Large intestine (tissue), 3 donors: ENCODE measurements at regions not wholly inside any gene's neighbourhood (a gene's known extent, or its start where the extent isn't known, plus 50 kb on each side); places are given as distances from the start of the nearest gene placed in this dataset.

Experiments used
- DNase-seq, 2 donors: peaks; one replicate each; pipeline versions ENCODE4 v3.0.0 to v3.0.0-alpha.2; 2013
- H3K27ac ChIP-seq: one replicate; pipeline ENCODE4 v1.5.1; 2013; ENCODE audit warnings: low read length
- H3K27me3 ChIP-seq: 2 replicates; pipeline ENCODE4 v1.6.1; 2013; ENCODE audit warnings: low read length; ENCODE audit not compliant: control insufficient read depth, insufficient read depth
- H3K36me3 ChIP-seq: 2 replicates; pipeline ENCODE4 v1.6.1; 2013; ENCODE audit warnings: low read length; ENCODE audit not compliant: control insufficient read depth, insufficient read depth
- H3K4me1 ChIP-seq: one replicate; pipeline ENCODE4 v1.6.1; 2013; ENCODE audit warnings: low read length; ENCODE audit not compliant: control insufficient read depth, insufficient read depth
- H3K4me3 ChIP-seq: one replicate; pipeline ENCODE4 v1.5.1; 2013; ENCODE audit warnings: low read length
- H3K9me3 ChIP-seq: one replicate; pipeline ENCODE4 v1.6.1; 2013; ENCODE audit warnings: mild to moderate bottlenecking, low read depth, low read length, moderate library complexity; ENCODE audit not compliant: control insufficient read depth
- WGBS: methylation state at CpG from one replicate; pipeline ENCODE4 v1.1.5; 2013; ENCODE audit warnings: low lambda C conversion rate; ENCODE audit not compliant: insufficient coverage; 5-methylcytosine and 5-hydroxymethylcytosine counted together

GRCh38 chr2:2985020-2985419 lies 392.6 kb downstream of the EIPR1 start:
- Histone ChIP-seq H3K27ac (no peak overlapping the region), H3K36me3 (no peaks in the 10 kb centered on the region), H3K27me3 (no peaks in the 10 kb centered on the region), H3K4me3 (no peak overlapping the region), H3K4me1 (no peaks in the 10 kb centered on the region), H3K9me3 (no peaks in the 10 kb centered on the region)
- WGBS = no CpG with 5 or more reads among the region's 2 CpGs
- DNase-seq = no peak

GRCh38 chr2:2981000-2981399 lies 396.6 kb downstream of the EIPR1 start:
- WGBS = no CpG with 5 or more reads among the region's 1 CpG
- H3K4me3 ChIP-seq = no peak overlapping the region
- no peaks in the 10 kb centered on the region for H3K36me3 ChIP-seq
- no peaks in the 10 kb centered on the region for H3K27me3 ChIP-seq
- no peak overlapping the region for H3K27ac ChIP-seq
- H3K9me3 ChIP-seq = no peaks in the 10 kb centered on the region
- no peaks in the 10 kb centered on the region for H3K4me1 ChIP-seq
- DNase-seq = no peak

DNA sequence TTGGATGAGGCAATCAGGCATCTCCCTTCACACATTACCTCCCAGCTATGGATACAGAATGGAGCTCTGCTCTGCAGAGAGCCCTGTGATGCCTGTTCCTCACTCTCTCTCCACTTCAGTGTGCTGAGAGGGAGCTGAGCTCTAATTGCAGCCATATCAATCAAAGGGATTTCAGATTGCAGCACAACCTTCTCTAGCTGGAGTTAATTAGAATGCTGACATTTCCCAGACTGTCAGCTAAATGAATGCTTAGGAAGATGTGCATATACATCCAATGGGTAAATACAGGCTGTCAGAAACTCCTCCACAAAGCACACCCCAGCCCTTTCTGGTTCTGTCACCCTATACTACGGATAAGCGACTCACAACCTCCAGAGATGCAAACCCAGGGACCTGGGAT lies 402.6 kb downstream of the EIPR1 start:
- Histone ChIP-seq H3K36me3 (no peaks in the 10 kb centered on the region), H3K27ac (no peak overlapping the region), H3K27me3 (no peaks in the 10 kb centered on the region), H3K4me3 (no peak overlapping the region), H3K4me1 (no peaks in the 10 kb centered on the region), H3K9me3 (no peaks in the 10 kb centered on the region)
- WGBS = no CpG with 5 or more reads among the region's 2 CpGs
- DNase-seq = no peak

GRCh38 chr2:2960441-2961133 lies 417.0 kb downstream of the EIPR1 start:
- no peaks in the 10 kb centered on the region for H3K9me3 ChIP-seq
- H3K27ac ChIP-seq = no peak overlapping the region
- no peaks in the 10 kb centered on the region for H3K36me3 ChIP-seq
- no peaks in the 10 kb centered on the region for H3K27me3 ChIP-seq
- no peak for DNase-seq
- H3K4me1 ChIP-seq = no peaks in the 10 kb centered on the region
- H3K4me3 ChIP-seq = no peak overlapping the region
- no CpG with 5 or more reads among the region's 17 CpGs for WGBS

DNA sequence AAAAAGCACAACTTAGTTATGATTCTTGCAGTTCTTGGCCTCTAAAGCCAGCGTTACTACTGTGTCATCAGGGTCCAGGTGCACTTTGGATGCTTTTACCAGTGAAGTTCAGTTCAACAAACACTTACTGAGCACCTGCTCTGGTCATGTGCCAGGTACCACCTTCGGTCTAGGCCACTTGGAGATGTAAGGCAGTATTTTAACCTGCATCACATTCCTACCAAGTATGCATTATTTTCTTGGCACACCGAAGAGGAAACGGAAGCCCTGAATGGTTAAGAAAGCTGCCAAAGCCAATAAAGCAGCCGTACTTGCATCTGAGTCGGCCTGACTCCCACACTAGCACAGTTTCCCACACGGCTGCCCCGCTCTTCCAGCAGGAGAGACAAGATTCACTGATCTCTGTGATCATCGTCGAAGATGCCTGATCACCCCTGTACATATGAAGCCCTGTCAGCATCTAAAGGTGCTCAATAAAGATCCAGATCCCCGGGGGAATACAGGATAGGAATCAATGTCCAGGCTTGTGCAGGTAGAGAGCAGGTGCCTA lies 427.1 kb downstream of the EIPR1 start:
- whole genome bisulfite sequencing = no CpG with 5 or more reads among the region's 11 CpGs
- no peak for DNase-seq

DNA sequence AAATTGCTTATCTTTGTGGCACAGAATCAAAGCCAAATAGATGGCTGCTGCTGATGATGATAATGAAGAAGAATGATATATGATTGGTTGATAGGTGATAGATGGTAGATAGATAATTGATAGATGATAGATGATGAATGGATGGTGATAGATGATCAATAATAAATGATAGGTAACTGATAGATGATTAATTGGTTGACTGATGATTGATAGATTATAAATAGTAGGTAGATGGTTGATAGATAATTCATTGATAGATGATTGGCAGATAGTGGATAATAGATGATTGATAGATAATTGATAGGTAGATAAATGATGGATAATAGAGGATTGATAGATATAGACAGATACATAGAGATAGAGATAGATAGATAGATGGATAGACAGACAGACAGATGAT lies 430.2 kb downstream of the EIPR1 start:
- Histone ChIP-seq H3K27ac (no peak overlapping the region), H3K36me3 (no peaks in the 10 kb centered on the region), H3K27me3 (no peaks in the 10 kb centered on the region), H3K4me3 (no peak overlapping the region), H3K4me1 (no peaks in the 10 kb centered on the region), H3K9me3 (no peaks in the 10 kb centered on the region)
- no peak for DNase-seq

More for the DNA sequence above, 427.1 kb downstream of the EIPR1 start:
- H3K27ac ChIP-seq = no peak overlapping the region
- H3K27me3 ChIP-seq = no peaks in the 10 kb centered on the region
- no peaks in the 10 kb centered on the region for H3K36me3 ChIP-seq
- H3K9me3 ChIP-seq = no peaks in the 10 kb centered on the region
- no peak overlapping the region for H3K4me3 ChIP-seq
- H3K4me1 ChIP-seq = no peaks in the 10 kb centered on the region

DNA sequence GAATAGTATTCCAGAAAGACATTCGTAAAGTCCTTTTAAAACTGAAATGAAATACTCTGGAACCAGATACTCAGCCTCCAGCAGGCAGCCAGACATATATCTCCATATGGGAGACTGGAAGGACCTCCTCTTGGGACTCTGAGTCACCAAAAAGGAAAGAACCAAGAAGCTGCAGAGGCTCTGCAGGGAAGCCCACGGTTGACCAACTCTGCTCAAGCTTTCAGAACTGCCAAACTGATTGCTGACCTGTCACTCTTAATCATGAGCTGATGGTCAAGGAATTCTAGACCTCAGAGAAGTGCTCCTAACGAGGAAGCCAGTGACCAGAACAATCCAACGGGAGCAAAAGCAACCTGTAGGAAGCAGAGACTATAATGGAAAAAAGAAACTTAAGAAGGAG lies 434.7 kb downstream of the EIPR1 start:
- H3K27ac ChIP-seq = no peak overlapping the region
- H3K27me3 ChIP-seq = no peaks in the 10 kb centered on the region
- no peak overlapping the region for H3K4me3 ChIP-seq
- H3K36me3 ChIP-seq = no peaks in the 10 kb centered on the region
- peaks cover 5% of the 10 kb centered on the region for H3K9me3 ChIP-seq
- H3K4me1 ChIP-seq = no peaks in the 10 kb centered on the region
- DNase-seq = no peak
- 83% methylated on average over 1 of the region's 4 CpGs for WGBS

DNA sequence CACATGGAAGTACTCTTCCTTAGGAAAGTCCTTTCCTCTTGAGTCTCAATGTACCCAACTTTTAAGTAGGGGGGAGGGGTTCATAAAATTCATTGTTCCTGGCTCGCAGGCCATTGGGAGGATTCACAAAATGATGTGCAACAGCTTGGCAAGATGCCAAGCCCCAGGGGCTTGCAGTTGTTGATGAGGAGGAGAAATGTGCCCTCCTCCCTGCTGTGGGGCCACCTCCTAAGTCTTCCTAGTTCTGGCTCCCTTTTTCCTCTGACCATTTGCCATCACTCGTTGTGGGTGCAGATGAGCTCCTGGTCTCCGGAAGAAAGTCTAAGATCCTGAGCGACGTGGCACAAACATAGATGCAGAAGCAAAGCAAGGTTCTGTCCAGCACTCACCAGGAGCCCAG lies 435.4 kb downstream of the EIPR1 start:
- H3K9me3 ChIP-seq = peaks cover 5% of the 10 kb centered on the region
- H3K36me3 ChIP-seq = no peaks in the 10 kb centered on the region
- H3K27ac ChIP-seq = no peak overlapping the region
- H3K4me1 ChIP-seq = no peaks in the 10 kb centered on the region
- no peak overlapping the region for H3K4me3 ChIP-seq
- no peaks in the 10 kb centered on the region for H3K27me3 ChIP-seq
- no CpG with 5 or more reads among the region's 5 CpGs for WGBS
- no peak for DNase-seq

GRCh38 chr2:2941205-2941604 lies 436.4 kb downstream of the EIPR1 start:
- peak in 1 of 2 donors; percentile 22 for DNase-seq
- no CpG with 5 or more reads among the region's 15 CpGs for WGBS

DNA sequence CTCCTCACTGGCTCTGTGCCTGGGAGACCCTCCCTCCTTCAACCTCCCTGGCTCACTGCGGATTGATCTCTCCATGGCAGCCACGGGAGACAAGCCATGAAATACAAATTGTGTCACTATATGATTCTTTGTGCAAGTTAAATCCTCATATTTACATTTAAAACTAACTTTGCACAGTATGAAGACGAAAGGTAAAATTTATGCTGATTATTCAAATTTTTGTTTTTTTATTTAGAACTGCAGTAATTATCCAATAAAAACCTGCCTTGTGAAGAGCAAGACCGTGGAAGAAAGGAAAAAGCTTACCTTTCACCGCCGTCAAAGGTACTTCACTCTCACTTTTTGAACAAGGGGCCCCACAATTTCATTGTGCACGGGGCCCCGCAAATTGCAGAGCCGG lies 436.9 kb downstream of the EIPR1 start:
- 80% methylated on average over 1 of the region's 9 CpGs for WGBS
- no peaks in the 10 kb centered on the region for H3K36me3 ChIP-seq
- H3K9me3 ChIP-seq = peaks cover 5% of the 10 kb centered on the region
- no peak for DNase-seq
- no peak overlapping the region for H3K27ac ChIP-seq
- H3K27me3 ChIP-seq = no peaks in the 10 kb centered on the region
- H3K4me1 ChIP-seq = no peaks in the 10 kb centered on the region
- no peak overlapping the region for H3K4me3 ChIP-seq

More at GRCh38 chr2:2941205-2941604, 436.4 kb downstream of the EIPR1 start:
- Histone ChIP-seq H3K9me3 (peaks cover 5% of the 10 kb centered on the region), H3K27me3 (no peaks in the 10 kb centered on the region), H3K4me1 (no peaks in the 10 kb centered on the region), H3K4me3 (no peak overlapping the region), H3K27ac (no peak overlapping the region), H3K36me3 (no peaks in the 10 kb centered on the region)

- Histone ChIP-seq H3K27ac (no peak overlapping the region), H3K9me3 (peaks cover 5% of the 10 kb centered on the region), H3K27me3 (no peaks in the 10 kb centered on the region), H3K4me3 (no peak overlapping the region), H3K36me3 (no peaks in the 10 kb centered on the region), H3K4me1 (no peaks in the 10 kb centered on the region)
- no peak for DNase-seq
- WGBS = no CpG with 5 or more reads among the region's 10 CpGs
These were observed 437.6 kb downstream of the EIPR1 start for GRCh38 chr2:2940061-2940460.
